ENCODE measurements at regions not wholly inside any gene's neighbourhood (a gene's known extent, or its start where the extent isn't known, plus 50 kb on each side); places are given as distances from the start of the nearest gene placed in this dataset.

DNA sequence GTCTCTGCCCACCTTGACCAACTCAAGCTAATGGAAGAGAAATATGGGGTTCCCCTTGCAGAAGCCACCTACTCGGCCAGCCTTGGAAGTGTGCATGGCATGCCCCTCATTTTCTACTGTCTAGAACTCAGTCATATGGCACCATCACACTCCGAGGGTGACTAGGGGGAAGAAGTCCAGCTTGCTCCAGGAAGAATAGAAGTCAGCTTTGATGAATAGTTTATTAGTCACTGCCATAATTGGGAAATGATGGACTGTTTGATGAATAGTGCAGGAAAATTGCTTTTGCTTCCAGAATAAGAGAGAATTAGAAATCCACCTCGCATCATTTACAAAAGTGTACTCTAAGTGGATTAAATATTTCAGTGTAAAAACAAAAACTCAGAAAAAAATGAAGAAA, 1030.6 kb downstream of the VRK1 start:
- no peak for DNase-seq

DNA sequence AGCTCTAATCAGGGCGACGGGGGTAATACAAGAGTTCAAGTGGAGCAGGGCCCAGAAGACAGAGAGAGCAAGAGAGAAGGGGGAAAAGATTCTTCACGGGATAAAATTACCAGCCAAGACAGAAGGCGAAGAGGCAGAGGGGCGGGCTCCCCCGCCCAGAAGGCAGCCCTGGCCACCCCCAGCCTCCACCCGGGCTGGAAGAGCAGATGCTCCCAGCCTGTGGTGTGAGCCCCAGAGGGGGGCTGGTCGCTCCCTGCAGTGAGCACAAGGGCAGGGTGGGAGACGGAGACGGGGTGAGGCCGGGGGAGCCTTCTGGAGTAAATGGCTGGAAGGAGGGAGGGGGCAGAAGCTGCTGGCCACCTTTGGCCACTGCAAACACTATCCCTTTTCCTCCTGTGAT, 1035.6 kb downstream of the VRK1 start:
- no peak for DNase-seq

DNA sequence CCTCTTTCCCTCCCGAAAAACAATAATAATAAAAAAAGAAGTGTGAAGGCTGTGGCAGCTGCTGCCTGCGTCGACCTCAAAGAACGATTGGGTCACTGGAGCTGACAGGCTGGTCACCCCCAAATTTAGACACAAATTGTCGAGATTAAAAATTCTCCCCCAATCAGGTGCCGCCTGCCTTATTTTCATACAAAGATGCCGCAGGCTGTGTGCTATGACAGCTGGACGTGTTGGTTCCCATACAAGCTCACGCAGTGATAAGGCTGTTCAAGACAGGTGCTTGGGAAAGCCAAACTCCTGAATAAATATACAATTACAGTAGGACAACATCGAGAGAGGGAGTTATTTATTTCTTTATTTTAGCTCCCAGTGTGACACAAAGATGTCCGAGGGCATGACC, 1041.8 kb downstream of the VRK1 start:
- no peak for DNase-seq

DNA sequence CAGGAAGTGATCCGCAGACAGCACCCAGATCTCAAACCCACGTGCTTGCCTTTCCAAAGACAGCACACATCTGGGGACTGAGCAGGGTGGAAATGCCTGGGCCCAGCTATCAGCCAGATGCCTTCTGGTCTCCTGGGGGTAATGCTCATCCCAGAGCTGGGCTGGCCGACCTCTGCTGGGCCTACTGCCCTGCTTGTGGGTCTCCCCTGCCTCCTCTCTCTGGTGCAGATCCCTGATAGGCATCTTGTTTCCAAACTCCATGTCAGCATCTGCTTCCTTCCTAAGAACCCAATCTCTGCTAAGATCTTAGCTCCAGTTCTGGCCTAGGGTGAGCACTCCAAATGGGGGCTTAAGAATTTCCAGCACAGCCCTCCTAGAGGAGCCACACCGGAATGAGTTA, 1043.0 kb downstream of the VRK1 start:
- no peak for DNase-seq

DNA sequence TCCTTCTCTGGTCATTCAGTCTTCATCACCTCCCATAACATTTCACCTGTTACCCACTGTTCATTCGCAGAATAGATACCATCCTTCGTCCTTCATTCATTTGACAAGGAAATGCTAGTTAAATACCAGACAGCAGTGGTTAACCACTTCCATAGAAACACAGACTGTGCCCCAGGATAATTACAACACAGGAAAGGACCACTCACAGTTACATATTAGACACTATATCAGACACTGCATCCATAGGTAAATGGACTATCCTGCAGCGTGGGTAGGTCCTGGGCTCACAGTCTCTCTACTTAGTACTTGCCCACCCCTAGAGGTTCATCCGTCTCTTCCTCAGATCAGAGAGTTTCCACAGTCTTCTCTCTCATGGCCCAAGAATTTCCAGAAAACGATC, 1044.6 kb downstream of the VRK1 start:
- DNase-seq = no peak

DNA sequence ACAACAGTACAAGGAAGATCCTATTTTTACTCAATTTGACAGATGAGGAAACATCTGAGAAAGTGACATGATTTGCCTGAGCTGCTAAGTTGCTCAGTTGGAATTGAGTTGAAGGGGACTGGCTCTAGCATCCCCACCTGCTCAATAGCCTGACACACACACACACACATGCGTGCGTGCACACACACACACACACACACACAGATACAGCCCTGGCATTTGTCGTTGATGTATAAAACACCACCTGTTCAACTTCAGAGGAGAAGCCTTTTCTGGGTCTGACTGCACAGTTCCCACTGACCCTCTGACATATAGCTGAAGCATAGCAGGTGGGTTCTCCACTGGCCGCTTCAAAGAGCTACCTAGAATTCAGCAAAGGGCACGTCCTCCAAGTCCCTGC, 1045.9 kb downstream of the VRK1 start:
- DNase-seq = no peak

DNA sequence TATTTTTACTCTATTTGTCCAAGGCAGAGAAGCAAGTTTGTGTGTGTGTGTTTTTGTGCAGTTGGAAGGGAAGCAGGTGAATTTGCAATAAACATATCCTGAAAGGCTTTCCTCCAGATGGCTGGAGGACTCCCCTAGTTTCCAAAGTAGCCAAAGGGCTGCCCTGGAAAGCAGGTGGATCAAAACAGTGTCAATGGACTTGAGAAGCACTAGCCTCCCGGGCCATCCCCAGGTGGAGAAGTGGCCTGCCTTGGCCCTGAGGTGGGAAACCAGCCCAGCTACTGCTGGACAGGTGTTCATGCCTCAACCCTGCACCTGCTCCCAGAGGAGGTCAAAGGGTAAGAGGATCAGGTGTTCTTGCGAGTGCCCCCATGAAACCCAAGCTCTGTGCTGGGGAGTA, 1046.9 kb downstream of the VRK1 start:
- no peak for DNase-seq

DNA sequence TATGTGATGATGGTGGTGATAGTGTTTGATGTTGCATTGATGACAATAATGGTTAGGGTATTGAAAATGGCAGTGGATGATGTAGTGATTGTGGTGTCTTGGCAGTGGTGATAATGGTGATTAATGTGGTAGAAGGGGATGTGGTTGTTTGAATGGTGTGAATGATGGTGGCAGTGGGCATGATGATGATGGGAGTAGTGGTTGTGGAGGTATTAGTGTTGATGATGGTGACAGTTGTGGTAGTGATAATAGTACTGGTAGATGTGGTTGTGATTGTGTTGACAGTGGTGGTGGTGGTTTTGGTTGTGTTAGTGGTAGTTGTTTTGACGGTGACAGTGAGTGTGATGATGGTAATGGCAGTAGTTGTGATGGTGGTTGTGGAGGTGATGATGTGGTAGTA, 1049.0 kb downstream of the VRK1 start:
- no peak for DNase-seq

DNA sequence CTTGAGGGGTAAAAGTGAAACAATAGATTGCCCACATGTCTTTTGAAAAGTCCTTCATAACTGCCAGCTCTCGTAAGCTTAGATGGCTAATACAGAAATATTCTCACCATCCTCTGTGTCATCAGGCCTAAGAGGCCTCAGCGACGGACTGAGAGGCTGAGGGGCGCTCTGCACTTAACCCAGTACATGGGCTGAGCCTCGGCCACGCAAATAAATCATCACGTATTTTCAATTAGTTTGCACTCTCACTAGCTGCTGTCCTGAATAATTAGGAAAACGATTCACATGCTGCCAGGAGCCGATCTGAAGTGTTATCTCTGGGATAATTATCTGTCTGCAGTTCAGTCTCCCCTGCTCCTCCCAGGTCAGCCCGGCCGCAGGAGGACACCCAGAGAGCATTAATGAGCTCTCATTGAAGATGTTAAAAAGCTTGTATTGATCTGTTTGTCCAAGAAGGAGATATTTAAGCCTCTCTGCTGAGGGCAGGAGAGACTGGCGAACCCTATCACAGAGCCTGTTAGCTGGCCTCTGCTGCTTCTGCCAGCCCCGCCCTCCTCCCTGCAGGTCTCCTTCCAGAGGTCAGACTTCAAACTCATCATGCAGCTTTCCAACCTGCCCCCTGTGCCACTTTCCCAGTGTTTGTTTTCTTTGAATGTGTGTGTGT, 1051.3 kb downstream of the VRK1 start:
- DNase-seq = peak; percentile 67

DNA sequence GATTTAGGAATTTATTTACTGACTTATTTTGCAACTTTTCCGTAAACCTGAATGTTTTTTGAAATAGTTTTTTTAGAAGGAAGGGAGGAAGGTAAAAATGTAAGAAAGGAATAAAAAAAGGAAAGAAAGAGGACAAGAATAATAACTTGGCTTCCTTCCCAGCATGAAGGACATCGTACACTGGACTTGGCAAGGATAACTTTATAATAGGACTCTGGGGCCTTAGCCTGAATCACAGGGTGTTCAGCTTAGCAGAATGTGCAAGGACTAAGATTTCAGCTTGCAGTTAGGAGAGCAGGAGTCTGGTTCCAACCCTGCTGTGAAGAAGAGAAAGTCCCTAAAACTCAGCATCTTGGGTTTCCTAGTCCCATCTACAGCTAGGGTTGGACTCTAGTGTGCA, 1053.3 kb downstream of the VRK1 start:
- no peak for DNase-seq

DNA sequence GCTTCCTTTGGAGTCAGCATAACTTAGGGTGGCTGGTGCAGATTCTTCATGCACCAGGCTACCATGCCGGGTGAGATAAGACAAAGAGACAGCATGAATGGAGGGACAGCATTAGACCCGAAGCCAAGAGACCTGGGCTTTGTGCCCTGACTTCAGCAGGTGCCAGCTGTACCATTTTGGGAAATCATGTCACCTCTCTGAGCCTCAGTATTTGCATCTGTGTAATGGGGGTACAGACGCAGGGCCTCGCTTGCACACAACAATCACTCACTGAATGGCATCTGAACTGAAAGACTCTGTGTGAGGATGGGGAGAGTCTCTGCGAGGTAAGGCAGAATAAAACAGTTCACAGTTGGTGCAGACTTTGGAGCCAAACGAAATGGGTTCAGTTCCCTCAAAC, 1053.7 kb downstream of the VRK1 start:
- DNase-seq = no peak

DNA sequence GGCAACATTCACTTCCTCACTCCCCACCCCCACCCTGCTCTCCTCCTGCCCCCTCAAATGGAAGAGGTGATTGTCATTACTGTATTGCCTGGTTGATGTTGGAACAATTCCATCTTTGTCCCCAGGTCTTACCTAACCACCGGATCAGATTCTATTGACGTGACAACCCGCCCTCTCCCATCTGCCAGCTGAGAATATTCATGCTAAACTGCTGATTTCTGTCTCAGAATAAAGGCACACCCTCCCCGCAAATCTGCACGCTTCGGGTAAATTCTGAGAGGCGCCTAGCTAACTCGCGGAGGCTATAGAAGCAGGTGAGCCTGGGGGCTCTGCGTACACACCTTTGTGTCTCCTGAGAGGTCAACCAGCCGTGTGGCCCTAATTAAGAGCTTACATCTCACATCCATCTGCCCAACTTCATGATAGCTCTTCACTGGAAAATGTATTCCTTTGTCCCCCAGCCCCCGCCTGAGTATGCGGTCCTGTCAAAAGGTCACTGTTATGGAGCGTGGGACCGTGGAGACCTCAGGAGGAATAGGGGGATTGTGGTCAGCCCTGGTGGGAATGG, 1054.3 kb downstream of the VRK1 start:
- no peak for DNase-seq

DNA sequence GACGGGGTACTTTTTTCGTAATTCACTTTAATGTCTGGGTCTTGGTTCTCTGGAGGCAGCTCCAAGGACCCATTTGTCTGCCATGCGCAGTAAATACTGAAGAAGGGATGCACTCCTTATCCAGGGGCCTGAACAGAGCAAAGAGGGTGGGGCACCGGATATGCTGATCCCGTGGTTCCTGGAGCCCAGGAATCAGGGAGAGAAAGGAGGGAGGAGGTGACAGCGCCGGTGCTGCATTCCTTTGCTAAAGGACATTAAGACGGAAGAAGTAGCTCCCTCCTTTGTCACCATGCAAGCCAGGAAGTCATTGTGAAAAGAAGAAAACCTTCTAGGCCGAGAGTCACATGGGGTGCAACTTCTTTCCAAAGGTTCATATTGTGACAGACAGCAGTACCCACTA, 1057.7 kb downstream of the VRK1 start:
- DNase-seq = no peak

DNA sequence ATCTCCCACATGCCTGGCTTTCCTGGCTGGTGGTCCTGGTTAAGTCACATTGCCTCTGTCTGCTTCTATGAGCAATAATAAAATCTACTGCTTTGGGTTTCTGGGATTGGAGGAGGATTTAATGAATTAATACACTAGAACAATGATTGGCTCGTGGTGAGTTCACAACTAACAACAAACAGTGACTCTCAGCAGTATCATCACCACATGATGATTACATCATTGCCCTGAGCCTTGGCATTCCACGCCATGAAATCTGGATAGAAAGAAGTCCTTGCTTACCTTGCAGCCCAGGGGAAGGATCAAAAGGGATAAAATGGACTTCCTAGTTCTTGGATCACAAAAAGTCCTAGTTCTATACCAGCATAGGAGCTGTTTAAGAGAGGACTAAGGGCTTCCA, 1069.0 kb downstream of the VRK1 start:
- DNase-seq = no peak

DNA sequence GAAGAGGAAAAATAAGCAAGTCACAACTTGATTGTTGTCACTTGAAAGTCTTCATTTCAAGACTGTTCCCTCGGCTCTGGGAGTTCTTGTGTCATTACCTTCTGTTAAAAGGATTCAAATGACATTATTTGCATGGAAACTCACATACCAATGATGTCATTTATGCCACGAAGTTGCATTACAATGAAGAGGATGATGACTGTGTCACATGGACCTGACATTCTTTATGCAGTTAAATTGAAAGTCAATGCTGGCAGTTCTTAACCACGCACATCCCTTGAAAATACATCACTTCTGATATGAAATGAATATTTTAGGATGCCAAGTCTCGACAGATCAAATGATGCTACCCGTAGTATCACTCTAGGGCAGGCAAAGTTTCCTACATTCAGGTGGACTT, 1069.5 kb downstream of the VRK1 start:
- no peak for DNase-seq

DNA sequence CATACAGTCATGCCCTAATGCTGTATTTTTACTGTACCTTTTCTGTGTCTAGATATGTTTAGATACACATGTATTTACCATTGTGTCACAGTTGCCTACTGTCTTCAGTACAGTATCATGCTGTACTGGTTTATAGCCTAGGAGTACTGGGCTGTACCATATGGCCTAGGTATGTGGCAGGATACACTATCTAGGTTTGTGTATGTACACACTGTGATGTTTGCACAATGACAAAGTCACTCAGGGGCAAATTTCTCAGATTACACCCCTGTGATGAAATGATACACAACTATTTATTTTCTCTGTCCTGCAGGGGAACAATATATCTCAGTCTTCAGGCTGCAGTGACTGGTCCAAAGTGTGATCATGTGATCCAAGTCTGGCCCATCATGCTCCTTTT, 1076.1 kb downstream of the VRK1 start:
- no peak for DNase-seq

DNA sequence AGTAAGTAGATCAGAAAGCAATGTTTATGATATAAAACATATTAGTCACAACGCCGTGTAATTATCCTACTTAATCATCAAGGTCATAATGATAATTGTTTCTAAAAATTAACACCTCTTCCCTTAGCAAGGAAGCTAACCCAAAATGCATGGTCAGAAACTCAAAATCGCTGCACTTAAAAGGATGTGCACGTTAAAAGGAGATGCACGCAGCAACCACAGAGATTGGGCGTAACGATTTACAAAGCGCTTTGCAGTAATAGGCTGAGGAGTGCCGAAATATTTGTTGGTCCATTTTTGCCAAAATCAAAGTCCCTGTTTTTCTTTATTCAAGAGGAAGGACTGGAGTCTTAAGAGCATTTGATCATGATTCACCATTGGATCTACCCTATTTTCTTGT, 1077.2 kb downstream of the VRK1 start:
- no peak for DNase-seq

DNA sequence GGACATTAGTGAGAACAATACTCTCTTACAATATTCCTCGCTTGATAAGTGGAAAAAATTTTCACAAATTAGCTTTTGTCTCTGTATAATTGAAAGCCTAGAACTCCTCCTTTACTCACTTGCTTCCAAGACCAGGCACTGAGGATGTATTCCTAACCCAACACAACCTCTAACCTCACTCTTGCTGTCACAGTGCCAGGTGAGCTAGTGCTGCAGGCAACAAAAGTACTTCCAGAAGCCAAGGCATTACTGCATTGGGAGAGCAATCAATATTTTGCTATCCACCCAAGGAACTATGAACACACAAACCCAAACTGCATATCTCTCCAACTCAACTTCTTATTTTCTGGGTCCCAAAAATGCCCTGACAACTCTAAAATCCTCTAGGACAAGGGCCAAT, 1081.0 kb downstream of the VRK1 start:
- DNase-seq = no peak

DNA sequence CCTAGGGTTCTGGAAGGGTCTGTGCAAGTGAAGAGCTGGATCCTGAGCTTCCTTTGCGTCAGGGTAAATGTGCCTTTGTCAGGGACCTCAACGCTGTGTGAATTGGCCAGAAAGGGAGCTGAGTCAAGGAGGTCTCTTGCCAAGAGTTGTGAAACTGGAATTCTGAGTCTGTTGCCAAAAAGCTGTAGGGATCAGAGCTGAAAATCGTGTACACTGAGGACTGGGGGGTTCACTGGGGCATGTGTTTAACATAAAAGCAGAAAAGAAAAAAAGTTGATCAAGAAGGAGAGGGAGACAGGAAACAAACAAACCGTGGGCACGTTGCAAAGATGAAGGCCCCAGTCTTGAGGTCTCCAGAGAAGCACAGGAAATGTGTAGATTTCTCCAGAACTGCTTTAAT, 1081.5 kb downstream of the VRK1 start:
- DNase-seq = no peak

DNA sequence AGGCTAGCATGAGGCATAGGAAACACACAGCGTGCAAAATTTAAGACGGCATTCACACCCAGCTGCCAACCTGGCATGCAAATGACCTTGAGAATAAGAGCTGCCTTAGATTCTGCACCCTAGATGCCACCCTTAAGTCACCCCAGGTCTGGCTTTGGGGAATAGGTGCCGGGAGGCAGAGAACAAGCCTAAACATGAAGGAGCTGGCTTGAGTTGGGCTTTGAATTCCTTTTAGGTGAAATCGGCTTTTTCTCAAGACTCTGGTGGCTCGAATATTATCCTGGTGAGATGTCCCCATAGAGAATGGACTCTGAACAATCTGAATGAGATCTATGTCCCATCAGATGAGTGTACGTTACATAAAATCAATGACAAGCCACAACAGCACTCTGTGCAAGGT, 1090.5 kb downstream of the VRK1 start:
- no peak for DNase-seq

DNA sequence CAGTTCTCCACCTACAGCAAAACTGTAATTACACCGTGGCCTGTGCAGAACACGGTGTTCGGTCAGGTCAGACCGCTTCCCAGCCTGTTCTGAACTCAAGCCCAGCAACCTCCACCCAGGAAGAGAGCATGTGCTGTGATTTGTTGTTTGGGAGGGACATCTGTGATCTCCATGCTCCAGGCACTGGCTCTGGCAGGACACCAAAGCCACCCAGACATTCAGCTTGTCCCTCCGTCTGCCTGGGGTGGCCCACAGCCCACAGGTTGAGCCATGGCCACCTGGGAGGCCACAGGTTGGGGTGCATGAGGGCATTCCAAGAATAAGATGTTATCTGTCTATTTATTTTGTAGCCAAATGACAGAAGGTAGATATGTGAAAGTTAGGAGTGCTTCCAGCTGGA, 1091.1 kb downstream of the VRK1 start:
- no peak for DNase-seq

DNA sequence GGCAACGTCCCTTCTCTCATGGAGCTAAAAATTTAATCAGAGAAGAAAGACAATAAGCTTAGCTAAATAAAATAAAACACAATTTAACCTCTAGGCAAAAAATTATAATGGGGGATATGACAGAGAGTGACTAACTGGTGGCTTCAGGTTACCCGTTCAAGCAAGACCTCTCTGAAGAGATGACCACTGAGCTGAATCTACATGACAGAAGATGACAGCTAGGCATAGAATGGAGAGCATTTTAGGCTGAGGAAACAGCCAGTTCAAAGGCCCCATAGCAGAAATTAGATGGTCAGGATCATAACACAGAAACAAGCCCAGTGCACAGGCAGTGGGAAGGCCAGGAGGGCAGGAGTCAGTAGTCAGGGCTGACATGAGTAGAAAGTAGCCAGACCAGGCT, 1094.3 kb downstream of the VRK1 start:
- no peak for DNase-seq

DNA sequence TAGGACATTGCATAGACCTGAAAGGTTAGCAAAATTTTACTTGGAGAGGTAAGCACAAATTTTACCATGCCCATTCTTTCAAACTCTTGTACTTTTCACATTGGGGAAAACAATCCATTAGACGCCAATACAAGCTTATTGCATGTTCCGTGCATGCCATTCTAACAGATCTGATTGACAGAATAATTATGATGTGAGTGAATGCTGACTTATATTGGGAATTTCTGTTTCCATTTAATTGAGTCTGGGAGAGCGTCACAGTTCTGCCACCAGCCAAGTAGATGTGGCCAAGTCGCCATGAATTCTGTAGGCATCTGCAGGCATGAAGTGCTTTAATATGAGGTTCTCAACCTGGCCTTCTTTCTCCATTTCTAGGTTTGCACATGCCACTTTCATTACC, 1097.4 kb downstream of the VRK1 start:
- DNase-seq = no peak

DNA sequence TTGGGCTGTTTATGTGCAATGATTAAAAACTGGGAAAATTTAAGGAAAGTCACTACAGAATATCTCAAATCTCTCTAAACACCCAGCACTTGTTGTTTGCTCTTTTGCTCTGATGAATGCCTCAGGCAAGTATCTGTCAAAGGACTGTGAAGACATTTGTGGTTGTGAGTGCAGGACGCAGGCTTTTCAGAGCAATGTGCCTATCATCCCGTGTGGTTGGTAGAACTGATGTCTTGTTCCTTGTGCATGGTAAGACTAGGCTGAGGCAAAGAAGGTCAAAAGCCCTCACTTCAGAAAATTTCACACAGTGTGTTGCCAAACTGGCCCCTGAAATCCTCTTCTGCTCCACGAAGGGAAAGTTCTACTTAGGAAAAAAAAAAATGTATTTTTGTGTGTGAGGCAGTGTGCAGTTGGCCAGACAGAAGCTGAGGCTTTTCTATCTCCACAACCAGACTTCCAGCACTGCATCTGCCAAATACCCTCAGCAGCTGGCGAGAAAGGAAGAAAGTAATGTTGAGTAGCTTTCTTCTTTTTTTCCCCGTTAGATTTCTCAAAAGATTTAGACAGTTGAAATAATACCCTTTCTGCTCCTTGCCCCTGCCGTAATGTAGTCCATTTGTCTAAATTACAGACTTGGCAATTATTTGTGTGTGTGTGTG, 1103.1 kb downstream of the VRK1 start:
- DNase-seq = no peak

DNA sequence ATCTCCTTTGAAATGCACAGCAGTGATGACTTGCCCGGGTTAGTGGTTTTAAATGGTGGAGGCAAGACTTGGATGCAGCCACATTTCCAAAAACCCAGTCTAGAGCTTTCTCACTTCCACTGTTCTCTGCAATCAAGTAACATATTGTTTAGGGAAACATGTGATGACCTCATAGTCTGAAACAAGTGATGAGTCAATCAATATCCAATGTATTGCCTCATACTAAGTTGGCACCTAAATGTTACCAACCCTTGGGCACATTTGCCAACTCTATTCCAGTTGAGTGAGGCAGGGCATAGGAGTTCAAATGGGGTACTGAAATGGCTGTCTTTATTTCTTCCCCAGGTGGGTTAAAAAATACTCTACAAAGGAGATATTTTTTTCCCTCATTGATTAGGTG, 1105.4 kb downstream of the VRK1 start:
- no peak for DNase-seq
